GM21390 (cell line): ENCODE measurements at regions not wholly inside any gene's neighbourhood (a gene's known extent, or its start where the extent isn't known, plus 50 kb on each side); places are given as distances from the start of the nearest gene placed in this dataset.

ENCODE experiments used
- ATAC-seq: cut with Tn5 transposase; IDR thresholded peaks from one replicate; pipeline ENCODE4 v1.9.1; 2021; ENCODE audit not compliant: unreplicated experiment

DNA sequence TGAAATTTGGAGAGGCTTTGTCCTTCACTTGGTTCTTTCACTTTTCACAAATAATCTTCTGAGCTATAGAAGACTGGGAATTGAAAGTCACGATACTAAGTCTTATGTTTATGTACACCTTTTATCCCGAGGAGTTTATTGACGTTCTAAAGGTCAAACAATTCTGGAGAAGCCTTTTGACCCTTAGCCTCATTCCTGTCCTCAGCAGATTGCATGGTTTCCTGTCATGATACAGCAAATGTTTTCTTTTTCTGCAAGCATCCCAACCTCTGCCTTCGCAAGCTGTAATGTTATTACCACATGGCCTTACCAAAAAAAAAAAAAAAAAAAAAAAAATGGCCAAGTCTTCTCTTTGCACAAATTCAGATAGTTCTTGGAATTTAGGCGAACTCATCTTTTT is 411.7 kb upstream of the FLRT2 start:
- ATAC-seq: no peak

DNA sequence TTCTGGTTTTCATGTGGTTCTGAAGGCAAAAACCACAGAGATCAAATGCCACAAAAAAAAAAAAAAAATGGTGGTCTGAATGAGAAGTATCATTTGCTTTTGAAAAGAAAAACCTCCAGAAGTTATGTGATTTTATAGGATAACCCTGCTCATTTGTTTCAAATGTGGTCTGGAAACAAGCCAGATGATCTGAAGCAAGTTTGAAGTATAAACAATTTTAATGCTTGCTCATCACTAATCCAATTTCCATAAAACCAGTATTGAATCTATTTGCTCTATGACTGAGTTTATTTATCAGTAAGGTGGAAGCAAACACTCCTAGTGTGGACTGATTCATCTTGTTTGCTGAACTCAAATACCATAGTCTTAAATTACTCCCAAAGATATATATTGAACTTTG is 407.3 kb upstream of the FLRT2 start:
- ATAC-seq: no peak

DNA sequence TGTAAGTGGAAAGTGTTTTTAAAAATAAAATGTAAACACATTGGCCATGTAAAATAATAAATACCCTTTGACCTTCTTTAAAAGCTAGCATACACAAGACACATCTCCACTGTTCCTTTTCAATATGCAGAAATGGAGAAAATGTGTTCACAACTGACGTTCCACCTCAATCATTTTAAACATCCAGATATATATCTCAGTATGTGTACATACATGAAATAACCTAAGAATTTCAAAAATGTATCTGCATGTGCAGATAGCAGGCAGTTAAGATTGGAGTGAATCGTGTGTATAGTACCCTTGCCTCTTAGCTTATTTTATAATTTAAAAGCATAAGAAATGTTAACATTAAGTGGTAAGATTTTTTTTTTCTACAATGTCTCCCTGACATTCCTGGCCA is 406.2 kb upstream of the FLRT2 start:
- no peak for ATAC-seq

DNA sequence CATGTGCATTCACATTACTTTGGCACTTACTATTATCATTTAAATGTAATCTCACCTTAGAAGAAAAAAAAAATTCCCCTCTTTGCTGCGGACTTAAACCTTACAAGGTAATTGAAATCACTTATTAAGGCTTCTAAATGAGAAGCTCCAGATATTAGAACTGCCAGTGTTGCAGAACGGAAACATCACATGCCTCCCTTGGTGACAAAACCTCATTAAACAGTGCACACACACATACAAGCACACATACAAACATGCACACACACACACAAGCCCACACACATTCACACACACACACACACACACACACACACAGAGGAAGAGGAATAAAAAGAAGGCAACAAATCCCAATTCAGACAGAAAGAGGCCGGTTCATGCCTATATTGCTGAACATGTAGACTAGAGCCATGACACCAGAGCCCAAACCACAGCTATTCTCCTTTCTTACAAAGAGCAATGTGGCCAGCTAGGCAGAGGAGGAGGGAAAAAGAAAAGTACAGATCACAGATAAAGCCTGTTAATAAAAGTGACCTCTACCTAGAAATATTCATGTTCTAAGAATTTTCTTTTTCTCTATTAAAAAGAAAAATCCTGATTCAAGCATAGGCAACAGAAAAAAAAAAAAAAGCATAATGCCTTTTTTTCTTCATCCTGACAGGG is 405.2 kb upstream of the FLRT2 start:
- ATAC-seq: no peak

DNA sequence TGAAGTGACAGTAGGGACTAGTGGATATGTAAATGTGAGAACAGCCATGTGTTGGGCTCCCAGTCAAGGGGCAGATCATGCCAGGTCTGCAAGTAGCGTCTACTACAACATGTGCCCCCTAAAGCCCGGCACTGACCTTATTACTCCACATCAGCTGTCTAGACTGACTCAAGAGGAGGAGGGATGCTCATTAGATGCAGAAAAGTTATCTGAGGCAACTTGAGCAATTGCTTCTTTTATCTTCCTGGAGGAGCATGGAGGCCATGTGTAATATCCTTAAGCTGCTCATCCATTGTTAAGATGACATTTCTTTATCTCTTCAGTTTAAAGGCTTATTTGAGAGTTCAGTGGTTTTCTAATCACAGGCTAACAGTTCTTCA is 404.7 kb upstream of the FLRT2 start:
- ATAC-seq: no peak

DNA sequence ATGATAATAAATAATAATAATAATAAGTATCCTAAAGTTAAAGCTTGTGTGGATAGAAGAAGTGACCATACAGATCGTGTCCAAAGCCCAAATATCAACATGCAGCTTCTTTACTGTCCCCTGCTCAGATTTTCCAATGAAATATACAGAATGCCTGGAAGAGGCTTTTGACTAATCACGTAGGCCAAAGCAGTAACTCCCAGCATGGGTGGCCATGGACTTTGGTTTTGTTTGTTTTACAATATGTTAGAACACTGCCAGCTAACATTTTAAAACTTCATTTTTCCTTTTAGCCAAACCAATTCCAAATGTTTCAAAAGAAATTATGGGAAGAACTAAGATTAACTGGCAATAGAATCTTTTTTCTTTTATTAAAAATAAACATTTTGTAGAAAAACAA is 400.0 kb upstream of the FLRT2 start:
- no peak for ATAC-seq

DNA sequence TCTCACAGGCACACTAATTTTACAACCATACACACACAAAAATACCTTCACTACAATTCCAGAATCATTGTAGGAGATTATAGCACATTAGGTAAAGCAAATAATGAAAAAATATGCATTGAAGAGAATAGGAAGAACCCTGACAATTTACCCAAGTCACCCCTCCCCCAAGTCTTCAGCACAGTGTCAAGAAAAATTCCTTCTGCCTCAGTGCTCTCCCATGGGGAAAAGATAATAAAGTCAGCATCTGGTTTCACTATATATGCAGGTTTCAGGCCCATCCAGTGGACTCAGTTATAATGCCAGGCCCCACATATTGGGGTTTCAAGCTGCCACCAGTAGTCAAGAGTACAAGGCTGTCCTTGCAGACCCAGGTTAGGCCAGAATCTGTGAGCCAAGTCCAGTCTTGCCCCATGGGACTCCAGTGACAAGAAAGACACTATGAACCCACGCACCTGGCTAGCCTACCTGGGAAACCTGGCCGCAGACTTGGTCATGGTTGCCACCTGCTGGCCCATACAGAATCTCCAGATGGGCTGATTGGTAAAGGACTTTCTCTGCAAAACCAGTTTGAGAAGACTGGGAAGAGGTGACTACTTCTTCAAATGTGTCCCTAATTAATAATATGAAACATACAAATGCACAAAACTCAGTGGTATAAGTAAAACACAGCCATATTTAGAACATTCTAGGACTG is 398.6 kb upstream of the FLRT2 start:
- no peak for ATAC-seq

DNA sequence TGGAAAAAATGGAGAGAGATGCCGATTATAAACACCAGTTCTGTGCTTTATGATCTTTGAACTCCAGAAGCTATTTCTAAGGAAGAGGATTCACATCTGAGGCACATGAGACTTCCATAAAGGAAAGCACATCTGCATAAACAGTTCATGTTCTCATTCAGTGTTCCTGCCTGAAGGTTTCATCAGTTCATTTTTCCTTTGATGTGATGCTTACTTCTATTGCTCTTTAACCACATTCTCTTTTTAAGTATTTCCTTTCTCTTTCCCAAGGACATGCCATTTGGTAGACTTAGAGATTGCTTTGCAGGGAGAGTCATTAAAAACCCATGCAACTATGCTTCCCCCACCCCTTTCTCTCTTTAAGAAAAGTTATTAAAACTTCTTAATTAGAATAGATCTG is 387.0 kb upstream of the FLRT2 start:
- ATAC-seq: no peak

DNA sequence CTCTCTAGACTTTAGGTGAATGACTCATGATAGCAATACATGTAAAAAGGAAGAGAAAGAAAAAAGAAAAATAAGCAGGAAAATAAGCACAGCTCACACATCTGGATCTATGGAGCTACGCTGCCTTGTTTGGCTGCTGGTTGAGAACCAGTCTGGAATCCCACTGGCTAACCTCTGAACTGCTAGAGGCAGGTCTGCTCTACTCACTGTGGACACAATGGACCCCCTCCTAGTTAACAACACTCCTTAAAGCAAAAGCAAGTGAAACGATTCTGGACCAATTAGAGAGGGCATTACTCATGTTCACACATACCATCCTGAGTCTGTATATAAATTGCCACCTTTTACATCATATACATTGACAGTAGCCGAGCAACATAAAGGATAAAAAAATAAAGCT is 383.2 kb upstream of the FLRT2 start:
- no peak for ATAC-seq

DNA sequence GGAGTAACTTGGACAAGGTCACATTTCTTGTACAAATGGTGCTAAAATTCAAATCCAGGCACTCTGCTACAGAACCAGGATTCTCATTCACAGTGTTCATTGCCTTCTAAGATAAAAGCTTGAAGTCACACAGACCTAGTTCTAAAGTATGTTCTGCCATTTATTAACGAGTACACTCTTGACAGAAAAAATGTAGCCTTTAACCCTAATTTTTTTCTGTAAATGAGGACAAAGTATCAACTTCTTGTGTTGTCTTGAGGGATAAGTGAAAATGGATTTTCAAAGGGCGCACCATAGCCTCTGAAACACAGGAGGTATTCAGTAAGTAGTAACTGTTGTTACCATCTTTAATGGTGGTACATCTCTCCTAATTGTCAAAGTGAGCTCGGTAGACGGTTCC is 379.8 kb upstream of the FLRT2 start:
- no peak for ATAC-seq

DNA sequence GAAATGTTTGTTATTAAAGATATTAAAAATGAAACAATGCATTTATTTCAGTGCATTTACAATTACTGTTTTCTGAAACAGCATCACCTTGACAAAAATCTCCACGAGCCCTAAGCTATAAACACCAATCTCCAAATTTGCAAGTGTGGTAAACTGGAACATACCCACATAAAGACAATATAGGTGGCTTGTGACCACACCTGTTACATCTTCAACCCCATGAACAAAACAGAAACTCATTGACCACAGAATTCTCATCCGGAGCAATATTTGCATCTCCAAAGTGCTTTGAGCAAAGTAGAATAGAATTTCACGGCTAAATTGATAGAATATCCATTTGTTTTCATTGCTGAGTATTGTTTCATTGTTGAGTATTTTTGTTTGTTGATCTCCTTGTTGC is 375.2 kb upstream of the FLRT2 start:
- no peak for ATAC-seq

DNA sequence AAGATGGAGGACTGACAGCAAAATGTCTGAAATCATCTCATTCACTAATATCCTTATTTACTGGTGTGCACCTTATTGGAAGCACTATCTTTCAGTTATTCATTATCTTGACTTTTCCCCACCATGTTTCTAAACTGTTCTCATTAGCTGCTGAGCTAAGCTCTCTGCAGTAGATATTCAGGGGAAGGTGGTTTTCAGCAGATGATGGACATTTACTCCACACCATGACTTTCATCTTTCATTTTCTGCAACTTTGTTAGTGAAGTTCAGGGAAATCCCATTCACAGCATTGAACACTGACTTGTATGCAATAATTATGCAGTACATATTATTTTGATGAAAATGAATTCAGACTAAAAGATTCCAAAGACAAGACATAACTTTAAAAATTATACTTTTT is 373.6 kb upstream of the FLRT2 start:
- no peak for ATAC-seq

DNA sequence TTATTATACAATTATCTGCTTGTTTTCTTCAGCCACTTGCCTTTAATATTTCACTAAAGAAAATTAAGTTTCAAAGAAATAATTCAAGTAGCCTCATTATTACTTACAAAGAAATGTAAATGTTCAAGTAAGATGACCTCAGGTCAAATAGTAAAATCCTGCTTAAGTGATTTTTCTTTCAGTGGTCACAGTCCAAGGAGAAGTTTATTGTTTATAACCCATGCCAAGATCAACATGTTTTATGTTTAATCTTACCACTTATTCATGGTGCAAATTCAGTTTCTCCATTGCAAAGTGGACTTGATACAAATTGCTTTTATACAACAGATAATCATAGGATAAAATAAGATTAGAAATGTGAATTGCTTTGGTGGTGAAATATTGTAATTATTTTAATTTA is 370.2 kb upstream of the FLRT2 start:
- no peak for ATAC-seq

DNA sequence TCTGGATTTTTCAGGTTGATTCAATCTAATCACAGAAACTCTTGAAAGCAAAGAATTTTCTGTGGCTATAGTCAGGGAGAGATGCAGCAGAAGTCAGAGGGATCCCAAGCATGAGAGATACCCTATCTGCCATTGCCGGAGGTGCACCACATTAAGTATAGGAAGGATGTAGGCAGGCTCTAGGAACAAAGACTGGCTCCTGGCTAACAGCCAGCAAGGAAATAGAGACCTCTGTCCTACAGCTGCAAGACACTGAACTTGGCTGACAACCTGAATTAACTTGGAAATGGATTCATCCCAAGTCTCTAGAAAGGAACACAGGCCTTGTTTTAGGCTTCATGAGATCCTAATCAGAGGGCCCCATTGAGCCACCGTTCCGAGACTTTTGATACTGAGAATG is 364.9 kb upstream of the FLRT2 start:
- no peak for ATAC-seq

DNA sequence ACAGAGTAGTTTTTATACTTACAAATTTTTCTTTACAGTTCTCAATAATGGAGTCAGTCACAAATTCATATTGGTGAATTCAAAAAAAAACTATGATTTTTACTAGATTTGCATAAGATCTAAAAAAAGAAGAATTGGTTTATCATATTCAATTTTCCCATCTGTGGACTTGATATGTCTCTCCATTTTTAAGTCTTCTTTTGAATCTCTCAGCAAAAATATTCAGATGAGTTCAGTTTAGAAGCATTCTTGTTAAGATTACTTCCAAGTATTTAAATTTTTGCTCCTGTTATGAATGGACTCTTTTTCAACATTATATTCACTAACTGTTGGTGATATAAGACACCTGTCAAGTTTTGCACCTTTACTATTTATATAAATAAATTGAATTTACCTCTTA is 360.6 kb upstream of the FLRT2 start:
- no peak for ATAC-seq

DNA sequence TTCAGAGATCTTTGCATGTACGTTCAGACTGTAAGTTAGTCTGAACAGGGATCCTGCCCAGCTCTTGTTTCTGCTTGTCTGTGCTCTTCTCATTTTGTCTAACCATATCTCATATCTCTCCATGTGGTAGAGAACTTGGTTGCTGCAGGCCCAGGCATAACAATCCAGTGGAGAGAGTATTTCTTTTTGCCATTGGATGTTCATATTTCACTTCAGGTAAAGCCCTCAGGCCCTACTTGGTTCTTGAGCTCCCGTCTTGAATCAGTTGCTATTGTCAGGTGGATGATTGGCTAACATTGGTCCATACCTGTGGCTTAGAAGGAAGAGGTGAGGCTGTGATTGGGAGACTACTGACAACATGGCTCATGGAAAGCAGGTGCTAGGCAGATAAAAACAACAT is 357.7 kb upstream of the FLRT2 start:
- no peak for ATAC-seq

DNA sequence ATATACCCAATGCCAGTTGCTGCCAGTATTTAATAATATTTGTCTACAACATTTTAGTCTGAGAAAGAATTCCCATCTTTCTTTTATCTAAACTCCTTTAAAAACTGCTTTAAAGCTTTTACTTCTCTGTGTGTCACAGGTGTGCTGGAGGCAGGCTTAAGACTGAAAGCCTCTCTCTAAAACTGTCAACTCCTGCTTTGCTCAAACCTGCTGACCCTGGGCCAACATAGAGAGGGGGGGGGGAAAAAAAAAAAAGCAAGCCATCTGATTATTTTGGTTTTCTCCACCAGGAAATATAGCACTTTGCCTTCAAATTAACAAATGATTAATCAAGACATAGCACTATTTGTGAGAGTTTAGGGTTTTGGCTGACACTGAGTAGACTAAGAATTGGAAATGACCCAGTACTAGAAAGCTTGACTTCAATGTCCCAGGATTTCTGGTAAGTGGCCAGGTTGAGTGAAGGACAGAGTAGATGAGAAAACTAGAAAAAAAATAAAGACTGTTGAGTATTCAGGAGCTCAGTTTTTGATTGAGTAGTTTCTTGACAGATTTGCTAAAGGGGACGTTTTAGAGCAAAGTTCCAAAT is 357.0 kb upstream of the FLRT2 start:
- ATAC-seq: no peak

DNA sequence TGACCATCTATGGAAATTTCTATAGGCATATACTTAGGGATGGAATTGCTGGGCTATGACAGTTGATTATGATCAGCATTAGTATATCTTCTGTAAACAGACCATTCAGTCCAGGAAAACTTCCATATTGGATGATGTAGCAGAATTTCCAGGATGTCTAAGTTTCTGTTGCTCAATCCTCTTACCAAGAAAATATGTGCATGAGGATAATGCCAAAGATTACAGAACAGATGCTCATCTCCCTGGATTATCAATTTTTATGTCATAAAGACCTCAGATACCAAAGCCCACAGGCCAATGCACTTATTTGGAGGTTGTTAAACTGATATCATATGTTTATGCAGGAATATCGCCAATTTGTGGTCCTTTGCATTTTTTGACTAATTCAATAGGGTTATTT is 354.4 kb upstream of the FLRT2 start:
- no peak for ATAC-seq

DNA sequence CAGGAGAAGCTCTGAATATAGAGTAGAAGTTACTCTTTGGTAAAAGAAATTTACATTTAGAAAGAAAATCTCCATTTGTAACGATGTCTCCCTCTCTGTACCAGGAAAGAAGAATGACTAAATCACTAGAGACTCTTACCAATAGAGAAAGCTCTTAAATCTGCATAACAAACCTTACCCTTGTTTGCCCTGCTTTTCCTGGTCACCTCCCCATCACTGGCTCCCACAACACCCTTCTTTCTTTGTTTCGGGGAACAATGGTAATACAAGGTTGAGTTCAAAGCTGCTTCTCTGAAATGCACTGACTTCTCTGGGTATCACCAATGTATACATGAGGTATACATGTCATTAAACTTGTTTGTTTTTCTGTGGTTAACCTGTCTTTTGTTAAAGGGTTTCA is 351.1 kb upstream of the FLRT2 start:
- no peak for ATAC-seq

DNA sequence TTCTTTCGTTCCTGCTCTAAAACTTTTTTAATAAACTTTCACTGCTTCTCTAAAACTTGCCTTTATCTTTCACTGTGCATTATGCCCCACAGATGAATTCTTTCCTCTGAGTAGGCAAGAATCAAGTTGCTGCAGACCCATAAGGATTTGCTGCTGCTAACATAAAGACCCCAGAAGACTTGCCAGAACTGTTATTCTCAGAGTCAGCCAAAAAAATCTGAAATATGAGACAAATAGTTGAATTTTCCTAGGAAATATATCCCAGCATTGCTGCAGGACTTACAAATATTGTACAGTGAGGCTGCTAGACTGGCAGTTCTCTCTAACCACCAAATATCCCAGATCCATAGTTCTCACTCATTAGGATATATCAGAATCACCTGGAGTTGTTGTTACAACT is 349.1 kb upstream of the FLRT2 start:
- no peak for ATAC-seq

DNA sequence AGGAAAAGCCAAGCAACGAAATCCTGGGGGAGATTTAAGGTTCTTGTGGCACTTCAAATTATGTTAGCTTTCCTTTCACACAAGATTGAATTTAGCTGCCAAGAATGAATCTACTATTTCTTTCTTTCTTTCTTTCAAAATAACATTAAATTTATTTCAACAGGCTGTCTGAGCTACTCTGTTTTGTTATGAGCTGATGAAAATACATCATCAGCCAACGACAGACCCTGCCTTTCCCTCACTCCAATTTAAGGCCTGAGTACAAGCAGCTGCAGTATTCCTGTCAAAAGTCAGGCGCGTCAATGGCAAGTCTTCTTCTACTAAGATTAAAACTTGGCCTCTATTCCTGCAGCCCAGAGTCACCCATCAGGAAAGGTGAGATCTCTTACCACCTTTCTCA is 347.7 kb upstream of the FLRT2 start:
- ATAC-seq: no peak

DNA sequence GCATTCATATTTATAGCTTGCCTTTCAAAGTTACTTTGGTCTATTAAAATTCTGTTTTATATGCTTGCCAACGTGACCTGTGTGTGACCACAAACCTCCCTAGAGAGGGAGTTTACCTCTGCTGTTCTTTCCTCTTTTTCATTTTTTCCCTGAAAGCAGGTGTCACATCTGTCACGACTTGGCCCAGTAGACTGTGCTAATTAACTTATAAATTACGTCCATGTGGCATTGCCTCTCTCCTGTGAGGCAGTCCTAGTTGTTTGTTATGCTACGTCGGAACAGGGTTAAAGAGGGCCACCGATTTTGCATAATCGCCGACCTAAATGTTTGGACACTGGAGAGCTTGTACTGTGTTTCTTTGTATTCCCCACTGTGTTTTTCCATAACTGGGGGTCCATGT is 343.9 kb upstream of the FLRT2 start:
- no peak for ATAC-seq

DNA sequence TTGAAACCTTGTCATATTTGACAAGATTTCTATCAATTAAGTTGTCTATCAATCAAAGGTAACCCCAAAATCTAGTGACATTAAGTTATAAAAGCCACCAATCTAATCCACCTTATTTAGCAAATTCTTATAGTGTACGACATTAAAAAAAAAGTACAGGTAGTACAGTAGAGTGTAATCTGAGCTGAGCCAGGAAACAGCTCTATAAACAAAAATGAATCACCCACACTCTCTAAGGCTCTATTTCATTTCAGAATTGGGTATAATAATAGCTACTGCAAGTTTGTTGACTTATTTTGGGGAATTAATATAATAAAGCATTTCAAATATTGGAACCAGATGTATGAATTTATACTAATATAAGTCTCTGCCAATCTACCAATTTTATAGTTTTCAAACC is 342.4 kb upstream of the FLRT2 start:
- ATAC-seq: no peak
